Muscle layer of duodenum (tissue), 2 donors: ENCODE measurements at regions not wholly inside any gene's neighbourhood (a gene's known extent, or its start where the extent isn't known, plus 50 kb on each side); places are given as distances from the start of the nearest gene placed in this dataset.

Experiments
- H3K27ac ChIP-seq: one replicate; pipeline ENCODE4 v1.7.0; 2013; ENCODE audit warnings: mild to moderate bottlenecking, low read length
- H3K27me3 ChIP-seq: one replicate; pipeline ENCODE4 v1.7.0; 2013; ENCODE audit warnings: low read depth, mild to moderate bottlenecking, control low read depth, low read length
- H3K36me3 ChIP-seq, 2 donors: one replicate each; pipeline ENCODE4 v1.7.0; 2013; ENCODE audit warnings: low read length in 2 of 2, control low read depth in 1 of 2, mild to moderate bottlenecking in 1 of 2; ENCODE audit not compliant: insufficient read depth in 2 of 2, control insufficient read depth in 1 of 2
- H3K4me1 ChIP-seq, 2 donors: one replicate each; pipeline ENCODE4 v1.7.0; 2013; ENCODE audit warnings: low read length in 2 of 2, mild to moderate bottlenecking in 2 of 2, control low read depth in 1 of 2, moderate library complexity in 1 of 2; ENCODE audit not compliant: insufficient read depth in 2 of 2, control insufficient read depth in 1 of 2
- H3K4me3 ChIP-seq, 2 donors: one replicate each; pipeline ENCODE4 v1.7.0; 2013; ENCODE audit warnings: low read length in 2 of 2, low read depth in 1 of 2, mild to moderate bottlenecking in 1 of 2
- H3K9me3 ChIP-seq, 2 donors: one replicate each; pipeline ENCODE4 v1.7.0; 2013; ENCODE audit warnings: low read length in 2 of 2, control low read depth in 1 of 2, mild to moderate bottlenecking in 1 of 2; ENCODE audit not compliant: control insufficient read depth in 1 of 2
- donor health status: healthy.

DNA sequence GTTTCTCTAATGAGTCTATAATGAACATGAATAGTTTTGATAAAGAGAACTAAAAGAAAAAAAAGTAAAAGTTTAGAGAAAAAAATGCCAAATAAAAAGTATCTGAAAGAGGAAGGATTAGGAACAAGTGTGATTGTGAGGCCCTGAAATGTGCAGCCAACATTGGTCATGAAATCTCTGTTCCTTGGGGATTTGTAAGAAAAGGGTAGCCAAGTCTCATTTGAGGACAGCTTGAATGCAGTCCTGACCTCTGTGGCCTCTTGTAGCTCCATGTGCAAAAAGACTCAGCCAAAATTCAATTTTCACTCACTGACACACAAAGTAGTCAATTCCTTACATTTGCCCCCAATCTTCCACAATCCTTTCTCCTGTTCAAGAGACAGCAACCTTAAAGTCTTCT is 167.9 kb downstream of the KLF12 start:
- H3K36me3 ChIP-seq, result no peaks in the 10 kb centered on the region
- peaks cover 0 to 13% of the 10 kb centered on the region in 2 donors for H3K4me1 ChIP-seq
- no peaks in the 10 kb centered on the region for H3K27me3 ChIP-seq
- no peaks in the 10 kb centered on the region for H3K9me3 ChIP-seq
- H3K27ac ChIP-seq, result no peak overlapping the region
- no peak overlapping the region for H3K4me3 ChIP-seq

- Histone ChIP-seq H3K9me3 (no peaks in the 10 kb centered on the region), H3K4me3 (no peak overlapping the region), H3K36me3 (no peaks in the 10 kb centered on the region), H3K27ac (no peak overlapping the region), H3K4me1 (peaks cover 0 to 9% of the 10 kb centered on the region in 2 donors), H3K27me3 (no peaks in the 10 kb centered on the region)
These were observed 171.9 kb downstream of the KLF12 start for GRCh38 chr13:73962284-73962683.

GRCh38 chr13:73961181-73961580 is 173.0 kb downstream of the KLF12 start:
- no peaks in the 10 kb centered on the region for H3K9me3 ChIP-seq

GRCh38 chr13:73960474-73960873 is 173.7 kb downstream of the KLF12 start:
- H3K36me3 ChIP-seq, result no peaks in the 10 kb centered on the region
- no peaks in the 10 kb centered on the region for H3K9me3 ChIP-seq
- peaks cover 0 to 1% of the 10 kb centered on the region in 2 donors for H3K4me1 ChIP-seq
- H3K27me3 ChIP-seq, result no peaks in the 10 kb centered on the region
- H3K27ac ChIP-seq, result no peak overlapping the region
- H3K4me3 ChIP-seq, result no peak overlapping the region

More at GRCh38 chr13:73961181-73961580, 173.0 kb downstream of the KLF12 start:
- no peak overlapping the region for H3K27ac ChIP-seq
- no peak overlapping the region for H3K4me3 ChIP-seq
- no peaks in the 10 kb centered on the region for H3K27me3 ChIP-seq
- H3K36me3 ChIP-seq, result no peaks in the 10 kb centered on the region
- H3K4me1 ChIP-seq, result peaks cover 0 to 5% of the 10 kb centered on the region in 2 donors

DNA sequence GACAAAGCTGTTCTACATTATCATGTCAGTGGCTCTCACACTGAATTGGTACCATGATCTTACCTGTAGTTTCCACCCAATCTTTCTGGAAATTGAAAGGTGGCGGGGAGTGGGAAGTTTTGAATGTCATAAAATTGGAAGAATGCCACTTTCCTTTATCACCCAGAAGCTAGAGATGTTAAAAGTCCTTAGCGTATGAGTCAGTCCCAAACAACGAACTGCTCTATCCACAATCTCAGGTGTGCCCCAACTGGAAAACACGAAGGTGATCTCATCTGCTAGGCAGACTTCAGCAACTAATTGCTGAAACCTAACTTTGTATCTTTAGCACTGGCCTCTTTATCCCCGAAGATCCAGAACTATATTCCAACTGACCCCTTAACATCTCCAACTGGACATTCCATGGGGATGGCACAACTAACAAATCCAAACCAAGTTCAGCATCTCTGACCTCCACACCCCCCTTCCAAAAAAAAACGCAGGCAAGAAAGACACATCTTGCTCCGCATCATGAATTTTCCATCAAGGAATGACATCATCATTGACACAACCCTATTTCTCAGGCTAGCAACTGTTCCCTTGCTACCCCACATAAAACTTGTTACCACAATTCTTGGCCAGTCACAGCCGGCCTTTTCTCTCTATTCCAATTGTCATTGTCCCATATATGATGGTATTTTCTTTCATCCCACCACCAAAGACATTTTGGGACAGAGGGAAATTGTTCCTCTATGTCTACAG is 175.4 kb downstream of the KLF12 start:
- Histone ChIP-seq H3K27me3 (no peaks in the 10 kb centered on the region), H3K4me3 (no peak overlapping the region), H3K4me1 (no peaks in the 10 kb centered on the region), H3K9me3 (no peaks in the 10 kb centered on the region), H3K27ac (no peak overlapping the region), H3K36me3 (no peaks in the 10 kb centered on the region)

GRCh38 chr13:73957889-73958288 is 176.3 kb downstream of the KLF12 start:
- no peaks in the 10 kb centered on the region for H3K27me3 ChIP-seq
- H3K27ac ChIP-seq, result no peak overlapping the region
- H3K9me3 ChIP-seq, result no peaks in the 10 kb centered on the region
- H3K4me1 ChIP-seq, result no peaks in the 10 kb centered on the region
- H3K36me3 ChIP-seq, result no peaks in the 10 kb centered on the region
- no peak overlapping the region for H3K4me3 ChIP-seq

DNA sequence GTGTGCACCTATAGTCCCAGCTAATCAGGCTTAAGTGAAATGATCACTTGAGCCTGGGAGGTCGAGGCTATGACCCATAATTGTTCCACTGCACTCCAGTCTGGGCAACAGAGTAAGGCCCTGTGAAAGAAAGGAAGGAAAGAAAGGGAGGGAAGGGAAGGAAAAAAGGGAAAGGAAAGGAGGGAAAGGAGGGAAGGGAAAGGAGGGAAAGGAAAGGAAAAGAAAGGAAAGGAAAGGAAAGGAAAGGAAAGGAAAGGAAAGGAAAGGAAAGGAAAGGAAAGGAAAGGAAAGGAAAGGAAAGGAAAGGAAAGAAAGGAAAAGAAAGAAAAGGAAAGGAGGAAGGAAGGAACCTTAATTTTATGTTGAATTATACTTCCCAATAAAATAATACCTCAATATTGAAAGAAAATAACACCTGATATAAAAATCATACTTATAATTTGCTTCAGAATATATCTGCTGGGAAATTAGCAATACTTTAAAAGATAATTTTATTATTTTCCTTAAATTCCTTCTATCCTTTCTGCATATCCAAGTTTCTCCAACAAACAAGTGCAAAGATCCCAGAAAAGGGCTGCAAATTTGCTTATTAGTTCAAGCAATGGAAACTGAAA is 177.3 kb downstream of the KLF12 start:
- no peaks in the 10 kb centered on the region for H3K27me3 ChIP-seq
- H3K4me1 ChIP-seq, result no peaks in the 10 kb centered on the region
- H3K4me3 ChIP-seq, result no peak overlapping the region
- no peak overlapping the region for H3K27ac ChIP-seq
- H3K36me3 ChIP-seq, result no peaks in the 10 kb centered on the region
- no peaks in the 10 kb centered on the region for H3K9me3 ChIP-seq

- Histone ChIP-seq H3K9me3 (no peaks in the 10 kb centered on the region), H3K36me3 (no peaks in the 10 kb centered on the region)
These were observed 178.2 kb downstream of the KLF12 start for GRCh38 chr13:73955977-73956500.

DNA sequence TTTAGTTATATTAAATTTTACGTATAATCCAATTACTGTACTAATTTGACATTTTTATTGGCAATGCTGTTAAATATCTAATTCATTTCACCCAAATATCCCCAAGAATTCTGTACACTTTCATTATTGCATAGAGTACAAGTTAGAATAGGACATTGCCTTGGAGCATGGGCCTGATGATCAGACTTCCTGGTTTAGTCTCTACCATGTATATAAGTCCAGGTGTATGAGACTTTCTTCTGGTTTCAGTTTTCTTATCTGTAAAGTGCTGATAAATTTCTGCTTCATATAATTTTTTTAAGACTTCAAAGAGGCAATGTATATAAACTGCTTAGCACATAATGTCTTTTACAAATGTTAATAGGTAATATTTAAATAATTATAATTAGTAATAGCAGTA is 179.4 kb downstream of the KLF12 start:
- Histone ChIP-seq H3K27me3 (no peaks in the 10 kb centered on the region), H3K4me3 (no peak overlapping the region), H3K9me3 (no peaks in the 10 kb centered on the region), H3K27ac (no peak overlapping the region), H3K4me1 (no peaks in the 10 kb centered on the region), H3K36me3 (no peaks in the 10 kb centered on the region)

More at GRCh38 chr13:73955977-73956500, 178.2 kb downstream of the KLF12 start:
- H3K4me1 ChIP-seq, result no peaks in the 10 kb centered on the region
- no peaks in the 10 kb centered on the region for H3K27me3 ChIP-seq
- no peak overlapping the region for H3K27ac ChIP-seq
- H3K4me3 ChIP-seq, result no peak overlapping the region

DNA sequence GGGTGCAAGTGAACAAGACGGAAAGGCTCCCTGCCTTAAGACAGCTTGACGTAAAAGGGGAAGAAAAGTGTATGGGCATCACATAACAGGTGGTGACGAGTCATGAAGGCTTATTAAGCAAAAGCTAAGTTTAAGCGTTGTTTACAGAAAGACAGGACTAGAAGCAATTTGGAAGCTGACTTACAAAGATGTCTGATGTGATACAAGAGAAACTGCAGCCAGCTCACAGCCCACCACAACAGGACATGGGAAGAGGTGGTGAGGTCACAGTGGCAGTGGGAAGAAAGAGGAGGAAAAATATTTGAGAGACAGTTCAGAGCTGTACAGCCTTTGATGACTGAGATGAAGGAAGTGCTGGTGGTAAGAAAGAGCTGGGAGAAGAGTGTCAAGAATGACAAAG is 181.6 kb downstream of the KLF12 start:
- H3K27me3 ChIP-seq, result no peaks in the 10 kb centered on the region
- no peaks in the 10 kb centered on the region for H3K9me3 ChIP-seq
- H3K36me3 ChIP-seq, result no peaks in the 10 kb centered on the region
- no peak overlapping the region for H3K4me3 ChIP-seq
- H3K4me1 ChIP-seq, result no peaks in the 10 kb centered on the region
- H3K27ac ChIP-seq, result no peak overlapping the region

DNA sequence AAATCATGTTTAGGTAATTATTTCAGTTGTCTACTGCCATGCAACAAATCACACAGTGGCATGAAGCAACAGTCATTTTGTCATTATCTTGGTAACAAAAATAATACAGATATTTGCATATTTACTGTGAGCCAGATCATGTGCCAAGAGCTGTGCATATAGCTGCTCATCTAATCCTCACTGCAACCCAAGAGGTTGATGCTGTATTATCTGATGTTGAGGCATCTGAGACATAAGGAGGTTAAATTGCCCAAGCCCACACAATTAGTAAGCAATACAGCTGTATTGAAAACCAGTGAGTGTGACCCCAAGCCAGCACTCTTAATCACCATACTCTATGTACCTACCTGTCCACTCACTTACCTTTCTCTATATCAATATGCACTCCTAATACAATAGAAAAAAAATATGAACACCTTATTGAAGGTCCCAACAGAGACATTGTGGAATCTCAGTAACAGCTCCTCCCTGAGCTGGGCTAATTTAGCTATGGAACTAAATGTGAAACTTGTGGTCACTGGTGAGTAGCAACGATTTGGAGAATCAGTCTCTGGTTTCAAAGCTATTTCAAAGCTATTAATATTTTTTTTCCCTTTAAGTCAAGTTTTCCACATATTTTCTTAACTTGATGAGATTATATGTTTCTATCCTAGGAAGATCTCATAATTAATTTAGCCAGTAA is 185.2 kb downstream of the KLF12 start:
- Histone ChIP-seq H3K27me3 (no peaks in the 10 kb centered on the region), H3K36me3 (no peaks in the 10 kb centered on the region), H3K27ac (no peak overlapping the region), H3K4me3 (no peak overlapping the region), H3K9me3 (no peaks in the 10 kb centered on the region), H3K4me1 (no peaks in the 10 kb centered on the region)
